Psoas muscle (tissue), 7 donors: ENCODE measurements at regions not wholly inside any gene's neighbourhood (a gene's known extent, or its start where the extent isn't known, plus 50 kb on each side); places are given as distances from the start of the nearest gene placed in this dataset.
"Not testable (repeated sequence)": the region's sequence is repeated elsewhere in the genome, so short reads cannot be mapped to it uniquely, and the experiment has no call there.

ENCODE experiments used
- ATAC-seq, 4 donors: fragments of 200-7000 bp; cut with Tn5 transposase; one replicate each; pipeline ENCODE4 v1.9.1; 2020; ENCODE audit warnings: moderate library complexity in 3 of 4, mild to moderate bottlenecking in 2 of 4
- DNase-seq, 2 donors: peaks; one replicate each; pipeline ENCODE4 v3.0.0-alpha.2; 2020
- H3K27ac ChIP-seq: fragments of 200-600 bp; one replicate; pipeline ENCODE4 v1.8.0; 2022
- H3K27me3 ChIP-seq, 3 donors: fragments of 200-600 bp in 1 of 3; one replicate each; pipeline versions ENCODE4 v1.6.1 to v1.8.0; 2013 to 2022; ENCODE audit warnings: low read length in 2 of 3, mild to moderate bottlenecking in 2 of 3, moderate library complexity in 1 of 3; ENCODE audit not compliant: insufficient read depth in 3 of 3
- H3K36me3 ChIP-seq, 2 donors: fragments of 200-600 bp in 1 of 2; one replicate each; pipeline versions ENCODE4 v1.6.1 to v1.8.0; 2013 to 2022; ENCODE audit warnings: low read depth in 1 of 2, mild to moderate bottlenecking in 1 of 2, moderate library complexity in 1 of 2; ENCODE audit not compliant: insufficient read depth in 1 of 2
- H3K4me1 ChIP-seq: fragments of 200-600 bp; one replicate; pipeline ENCODE4 v1.8.0; 2022
- H3K4me3 ChIP-seq: fragments of 200-600 bp; one replicate; pipeline ENCODE4 v1.8.0; 2022; ENCODE audit warnings: mild to moderate bottlenecking
- H3K9me3 ChIP-seq: fragments of 200-600 bp; one replicate; pipeline ENCODE4 v1.8.0; 2022
- CTCF ChIP-seq: fragments of 200-600 bp; IDR thresholded peaks from one replicate; pipeline ENCODE4 v1.8.0; 2022; ENCODE audit warnings: antibody characterized with exemption
- WGBS, 3 donors: extraction: QIAGEN DNeasy Blood & Tissue Kit; methylation state at CpG; one replicate each; pipeline versions ENCODE4 v1.1.6 to v1.1.7; 2013; 5-methylcytosine and 5-hydroxymethylcytosine counted together
- intact Hi-C, 2 donors: fragments of 100-400 bp; cut with DNase I; formaldehyde crosslinking; loops; one replicate each; pipeline versions ENCODE4 v1.11.0 to v1.14.2; 2022
- donor health status: healthy with polysubstance abuse.
- donor health status: DM: no; HTN: no; CAD: no; lungs with moderate emphysema.
- donor health status: Bipolar disorder and iron deficiency.
- donor health status: healthy.
- donor health status: DM: yes; HTN: yes; CAD: no.
- donor health status: DM: no; HTN: no; CAD: no.
- donor health status: DM: yes; HTN: yes; CAD: no.

DNA sequence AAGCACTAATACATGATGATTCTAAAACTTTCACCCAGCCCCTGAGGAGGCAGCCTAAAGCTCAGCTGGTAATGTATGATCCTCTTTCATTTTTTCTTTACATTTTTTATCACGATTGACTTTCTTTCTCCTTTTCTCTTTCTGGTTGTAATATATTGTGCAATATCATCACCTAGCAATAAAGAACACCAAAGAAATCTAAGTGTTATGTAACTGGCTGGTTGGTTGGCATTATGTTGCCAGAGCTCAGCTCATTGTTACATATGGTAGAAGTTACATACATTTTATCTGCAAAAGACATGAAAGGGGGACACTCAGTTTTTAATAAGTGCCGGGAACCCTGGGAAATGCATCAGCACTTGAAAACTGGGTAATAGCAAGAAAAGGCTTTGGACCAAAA, 432.1 kb upstream of the DDI1 start:
- no peak overlapping the region for H3K4me3 ChIP-seq
- WGBS, 3 donors: 80 to 89% (median 82%) methylated on average over 2 of the region's 2 CpGs
- no peak for ATAC-seq
- DNase-seq: no peak
- no peaks in the 10 kb centered on the region for H3K9me3 ChIP-seq
- intact Hi-C loops: loop anchor here (5.0 kb wide), 2 partner anchors 277 to 402 kb away; no protein-coding TSS in a partner anchor
- H3K36me3 ChIP-seq: no peaks in the 10 kb centered on the region
- no peak for TF ChIP-seq CTCF
- H3K27me3 ChIP-seq: no peaks in the 10 kb centered on the region
- H3K27ac ChIP-seq: no peak overlapping the region
- no peaks in the 10 kb centered on the region for H3K4me1 ChIP-seq

DNA sequence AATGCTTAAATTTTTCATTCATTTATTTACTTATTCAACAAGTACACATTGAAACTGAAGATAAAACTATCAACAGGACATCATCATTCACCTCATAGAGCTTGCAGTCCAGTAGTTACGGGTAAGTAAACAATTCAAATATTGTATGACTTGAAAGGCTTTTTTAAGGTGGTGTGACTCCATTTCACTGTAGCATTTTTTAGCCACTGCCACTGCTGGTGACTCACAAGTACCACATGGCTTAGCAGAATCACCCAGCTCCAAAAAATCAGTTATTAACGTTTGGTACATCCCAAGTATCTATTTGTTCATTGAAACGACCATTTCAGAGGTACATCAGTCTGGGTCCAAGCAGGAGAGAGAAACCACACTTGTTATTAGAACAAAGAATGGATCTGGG, 427.9 kb upstream of the DDI1 start:
- 66 to 75% (median 74%) methylated on average over 3 of the region's 3 CpGs for WGBS, 3 donors
- DNase-seq: no peak
- H3K36me3 ChIP-seq: no peaks in the 10 kb centered on the region
- intact Hi-C loops: no loop called here
- no peak overlapping the region for H3K4me3 ChIP-seq
- H3K4me1 ChIP-seq: no peaks in the 10 kb centered on the region
- no peak for TF ChIP-seq CTCF
- H3K27ac ChIP-seq: no peak overlapping the region
- H3K9me3 ChIP-seq: no peaks in the 10 kb centered on the region
- H3K27me3 ChIP-seq: no peaks in the 10 kb centered on the region
- no peak for ATAC-seq

DNA sequence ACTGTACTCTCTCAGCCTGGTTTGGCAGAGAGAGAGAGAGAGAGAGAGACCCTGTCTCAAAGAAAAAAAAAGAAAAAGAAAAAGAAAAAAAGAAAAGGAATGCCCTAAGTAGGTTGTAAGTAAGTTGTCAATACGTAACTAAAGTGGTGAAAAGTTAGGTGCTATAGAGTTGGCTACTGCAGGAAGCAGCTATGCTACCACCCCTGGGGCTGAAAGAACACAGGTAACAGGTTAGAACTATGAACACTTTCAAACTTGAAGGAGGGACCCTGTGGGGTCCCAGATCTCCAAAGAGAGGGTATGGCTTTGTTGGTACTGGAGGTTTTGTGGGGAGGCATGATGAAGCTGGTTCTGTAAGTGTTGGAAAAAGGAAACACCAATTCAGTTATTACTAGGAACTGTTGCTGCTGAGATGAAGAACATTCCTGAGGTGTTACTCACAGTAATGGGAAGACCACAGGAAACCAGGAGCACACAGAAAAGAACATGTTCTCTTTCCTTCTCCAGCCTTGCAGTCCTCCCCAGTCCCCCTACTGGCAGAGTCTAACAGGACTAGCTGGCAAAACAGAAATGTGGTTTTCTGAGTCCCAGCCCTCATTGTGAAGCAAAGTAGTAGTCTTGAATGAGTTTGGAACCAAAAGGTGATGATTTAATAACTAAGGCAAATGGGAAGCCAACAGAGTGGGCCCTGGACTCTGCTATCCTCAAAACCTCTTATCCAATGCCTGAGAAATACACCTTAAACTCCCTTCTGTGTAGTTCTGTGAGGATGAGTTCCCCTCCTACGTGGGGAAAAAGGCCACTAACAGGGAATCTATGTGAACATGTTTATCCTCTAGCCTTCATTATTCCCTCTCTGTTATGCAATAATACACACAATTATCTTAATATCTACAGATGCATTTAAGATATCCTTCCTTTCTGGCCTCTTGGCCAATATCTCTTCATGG, 427.0 kb upstream of the DDI1 start:
- H3K36me3 ChIP-seq: no peaks in the 10 kb centered on the region
- H3K9me3 ChIP-seq: no peaks in the 10 kb centered on the region
- H3K27me3 ChIP-seq: no peaks in the 10 kb centered on the region
- no peak for DNase-seq
- intact Hi-C loops: no loop called here
- ATAC-seq: peak in 1 of 4 donors; percentile 44
- no peak overlapping the region for H3K4me3 ChIP-seq
- WGBS, 3 donors: 47 to 67% (median 51%) methylated on average over 2 of the region's 2 CpGs
- TF ChIP-seq CTCF: no peak
- H3K4me1 ChIP-seq: no peaks in the 10 kb centered on the region
- H3K27ac ChIP-seq: no peak overlapping the region

DNA sequence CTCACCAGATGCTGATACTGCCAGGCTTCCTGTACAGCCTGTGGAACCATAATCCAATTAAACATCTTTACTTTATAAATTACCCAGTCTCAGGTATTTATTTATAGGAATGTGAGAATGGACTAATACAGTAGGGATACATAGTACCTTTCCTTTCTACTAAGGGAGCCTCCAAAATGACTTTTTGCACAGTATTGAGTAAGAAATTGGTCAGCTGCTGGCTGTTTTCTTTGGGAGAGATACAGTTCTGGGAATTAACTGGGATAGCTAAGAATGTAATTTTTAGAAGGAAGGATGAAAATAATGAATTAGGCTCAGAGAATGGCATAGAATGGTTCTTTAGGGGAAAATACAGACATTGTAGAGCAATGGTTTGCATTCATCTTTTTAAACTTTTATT, 426.0 kb upstream of the DDI1 start:
- Histone ChIP-seq H3K4me1 (no peaks in the 10 kb centered on the region), H3K27ac (no peak overlapping the region), H3K4me3 (no peak overlapping the region), H3K9me3 (no peaks in the 10 kb centered on the region), H3K27me3 (no peaks in the 10 kb centered on the region), H3K36me3 (no peaks in the 10 kb centered on the region)
- ATAC-seq (no peak), DNase-seq (no peak)
- TF ChIP-seq CTCF: no peak
- intact Hi-C loops: no loop called here

- H3K27me3 ChIP-seq, H3K9me3 ChIP-seq, H3K4me3 ChIP-seq, ATAC-seq, intact Hi-C loops, DNase-seq, H3K27ac ChIP-seq, H3K4me1 ChIP-seq, H3K36me3 ChIP-seq: not testable (repeated sequence)
- 78 to 81% (median 79%) methylated on average over 7 of the region's 7 CpGs for WGBS, 3 donors
Measured at GRCh38 chr11:103611526-103612260, 424.7 kb upstream of the DDI1 start.

- intact Hi-C loops, H3K36me3 ChIP-seq, DNase-seq, H3K27ac ChIP-seq, H3K27me3 ChIP-seq, H3K9me3 ChIP-seq, ATAC-seq, H3K4me1 ChIP-seq, H3K4me3 ChIP-seq: not testable (repeated sequence)
- 91 to 97% (median 93%) methylated on average over 9 of the region's 9 CpGs for WGBS, 3 donors
Measured at GRCh38 chr11:103612451-103612850, 424.0 kb upstream of the DDI1 start.

- WGBS, 3 donors: 83 to 89% (median 84%) methylated on average over 2 of the region's 2 CpGs
- ATAC-seq: not testable (repeated sequence)
Measured at GRCh38 chr11:103616586-103616985, 419.9 kb upstream of the DDI1 start.

More at GRCh38 chr11:103616586-103616985, 419.9 kb upstream of the DDI1 start:
- H3K27me3 ChIP-seq, H3K27ac ChIP-seq, DNase-seq, intact Hi-C loops, H3K4me3 ChIP-seq, H3K9me3 ChIP-seq, H3K4me1 ChIP-seq, H3K36me3 ChIP-seq: not testable (repeated sequence)
